ENCODE measurements at regions not wholly inside any gene's neighbourhood (a gene's known extent, or its start where the extent isn't known, plus 50 kb on each side); places are given as distances from the start of the nearest gene placed in this dataset.
"Not testable (repeated sequence)": the region's sequence is repeated elsewhere in the genome, so short reads cannot be mapped to it uniquely, and the experiment has no call there.

DNA sequence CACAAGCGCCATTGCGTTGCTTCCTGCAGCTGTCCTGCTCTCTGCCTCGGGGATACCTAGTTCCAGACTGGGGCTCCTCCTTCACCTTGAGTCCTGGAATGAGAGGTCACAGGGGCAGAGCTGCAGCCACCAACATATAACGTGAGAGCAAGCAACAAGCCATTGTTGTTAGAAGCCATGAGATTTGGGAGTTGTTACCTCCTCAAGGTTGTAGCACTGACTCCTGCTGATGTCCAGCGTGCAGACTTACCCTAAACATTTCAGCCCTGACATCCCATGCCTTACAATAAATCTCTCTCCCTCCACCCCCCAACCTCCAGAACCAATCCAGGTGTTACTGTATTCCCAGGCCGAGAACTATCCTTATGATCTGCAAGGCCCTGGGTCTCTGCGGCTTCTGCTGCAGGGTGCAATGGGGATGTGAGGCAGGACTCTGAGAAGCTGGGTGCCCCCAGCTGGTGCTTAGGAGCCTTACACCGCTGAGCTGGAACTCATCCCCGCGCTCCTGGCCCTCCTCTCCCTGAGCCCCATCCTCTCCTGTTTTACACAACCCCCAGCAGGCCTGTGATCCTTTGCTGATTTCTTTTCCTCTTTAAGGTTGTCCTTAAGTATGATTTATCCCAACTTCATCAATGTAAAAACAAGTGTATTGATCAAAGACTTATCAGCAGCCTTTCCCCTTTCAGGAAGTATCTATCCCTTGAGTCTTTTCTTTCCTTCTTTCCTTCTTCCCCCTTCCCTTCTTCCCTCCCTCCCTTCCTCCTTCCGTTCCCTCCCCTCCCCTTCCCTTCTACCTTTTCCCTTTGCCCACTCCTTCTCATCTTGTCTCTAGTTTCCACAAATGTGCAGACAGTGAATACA is 84.2 kb upstream of the ABHD2 start:
- Histone ChIP-seq H3K9me3 (no peaks in the 10 kb centered on the region), H3K4me3 (ENCODE audit: low read depth in 1 of 2, low read length in 1 of 2) (no peak overlapping the region), H3K27ac (no peak overlapping the region), H3K4me1 (ENCODE audit: control insufficient read depth in 1 of 2, insufficient read depth in 1 of 2, low read depth in 1 of 2, low read length in 1 of 2) (no peaks in the 10 kb centered on the region), H3K36me3 (no peaks in the 10 kb centered on the region), H3K27me3 (no peaks in the 10 kb centered on the region)
- TF ChIP-seq, protein P1, sequence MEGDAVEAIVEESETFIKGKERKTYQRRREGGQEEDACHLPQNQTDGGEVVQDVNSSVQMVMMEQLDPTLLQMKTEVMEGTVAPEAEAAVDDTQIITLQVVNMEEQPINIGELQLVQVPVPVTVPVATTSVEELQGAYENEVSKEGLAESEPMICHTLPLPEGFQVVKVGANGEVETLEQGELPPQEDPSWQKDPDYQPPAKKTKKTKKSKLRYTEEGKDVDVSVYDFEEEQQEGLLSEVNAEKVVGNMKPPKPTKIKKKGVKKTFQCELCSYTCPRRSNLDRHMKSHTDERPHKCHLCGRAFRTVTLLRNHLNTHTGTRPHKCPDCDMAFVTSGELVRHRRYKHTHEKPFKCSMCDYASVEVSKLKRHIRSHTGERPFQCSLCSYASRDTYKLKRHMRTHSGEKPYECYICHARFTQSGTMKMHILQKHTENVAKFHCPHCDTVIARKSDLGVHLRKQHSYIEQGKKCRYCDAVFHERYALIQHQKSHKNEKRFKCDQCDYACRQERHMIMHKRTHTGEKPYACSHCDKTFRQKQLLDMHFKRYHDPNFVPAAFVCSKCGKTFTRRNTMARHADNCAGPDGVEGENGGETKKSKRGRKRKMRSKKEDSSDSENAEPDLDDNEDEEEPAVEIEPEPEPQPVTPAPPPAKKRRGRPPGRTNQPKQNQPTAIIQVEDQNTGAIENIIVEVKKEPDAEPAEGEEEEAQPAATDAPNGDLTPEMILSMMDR (IDR thresholded peaks at IDR 0.05) = no peak

GRCh38 chr15:89004726-89005030 is 83.6 kb upstream of the ABHD2 start:
- no peaks in the 10 kb centered on the region for H3K27me3 ChIP-seq
- no peak overlapping the region for H3K4me3 ChIP-seq (ENCODE audit: low read depth in 1 of 2, low read length in 1 of 2)
- H3K9me3 ChIP-seq = no peaks in the 10 kb centered on the region
- H3K36me3 ChIP-seq = no peaks in the 10 kb centered on the region
- no peaks in the 10 kb centered on the region for H3K4me1 ChIP-seq (ENCODE audit: control insufficient read depth in 1 of 2, insufficient read depth in 1 of 2, low read depth in 1 of 2, low read length in 1 of 2)
- TF ChIP-seq, protein P1 (IDR thresholded peaks at IDR 0.05) = no peak
- H3K27ac ChIP-seq = no peak overlapping the region

GRCh38 chr15:89007527-89007926 is 80.7 kb upstream of the ABHD2 start:
- not testable (repeated sequence) for H3K27ac ChIP-seq; H3K27me3 ChIP-seq; H3K9me3 ChIP-seq; H3K4me3 ChIP-seq (ENCODE audit: low read depth in 1 of 2, low read length in 1 of 2); H3K36me3 ChIP-seq; H3K4me1 ChIP-seq (ENCODE audit: control insufficient read depth in 1 of 2, insufficient read depth in 1 of 2, low read depth in 1 of 2, low read length in 1 of 2)

DNA sequence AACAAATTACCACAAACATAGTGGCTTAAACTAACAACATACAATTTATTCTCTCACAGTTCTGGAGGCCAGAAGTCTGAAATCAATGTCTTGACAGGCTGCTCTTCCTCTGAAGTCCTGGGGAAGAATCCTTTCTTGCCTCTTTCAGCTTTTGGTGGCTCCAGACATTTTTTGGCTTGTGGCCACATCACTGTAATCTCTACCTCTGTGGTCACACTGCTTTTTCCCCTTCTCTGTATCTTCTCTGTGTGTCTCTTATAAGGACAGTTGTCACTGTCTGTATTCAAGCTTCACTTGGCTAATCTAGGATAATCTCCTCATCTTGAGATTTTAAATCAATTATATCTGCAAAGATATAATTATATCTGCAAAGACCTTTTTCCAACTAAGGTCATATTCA is 80.3 kb upstream of the ABHD2 start:
- TF ChIP-seq, protein P1 (IDR thresholded peaks at IDR 0.05) = no peak
- no peaks in the 10 kb centered on the region for H3K27me3 ChIP-seq

DNA sequence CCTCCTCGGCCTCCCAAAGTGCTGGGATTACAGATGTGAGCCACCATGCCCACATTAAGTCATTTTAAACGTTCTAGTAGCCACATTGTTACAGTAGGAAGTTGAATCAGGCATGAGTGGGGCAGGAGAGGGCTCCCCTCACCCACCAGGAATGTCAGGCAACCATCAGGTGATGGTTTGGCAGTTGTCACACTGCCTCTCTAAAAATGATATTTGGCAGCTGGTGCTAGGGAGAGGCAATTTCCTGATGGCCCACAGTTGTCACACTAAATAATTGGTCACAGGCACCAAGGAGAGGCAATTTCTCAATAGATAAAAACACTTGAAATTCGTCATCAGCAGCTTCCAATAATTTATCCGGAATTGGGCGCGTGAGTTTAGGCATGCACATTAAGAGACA is 79.2 kb upstream of the ABHD2 start:
- H3K27ac ChIP-seq = no peak overlapping the region
- no peak overlapping the region for H3K4me3 ChIP-seq (ENCODE audit: low read depth in 1 of 2, low read length in 1 of 2)
- H3K4me1 ChIP-seq (ENCODE audit: control insufficient read depth in 1 of 2, insufficient read depth in 1 of 2, low read depth in 1 of 2, low read length in 1 of 2) = no peaks in the 10 kb centered on the region
- no peaks in the 10 kb centered on the region for H3K36me3 ChIP-seq
- H3K9me3 ChIP-seq = no peaks in the 10 kb centered on the region
- H3K27me3 ChIP-seq = no peaks in the 10 kb centered on the region
- TF ChIP-seq, protein P1 (IDR thresholded peaks at IDR 0.05) = no peak

More for the DNA sequence above, 80.3 kb upstream of the ABHD2 start:
- Histone ChIP-seq H3K27ac (no peak overlapping the region), H3K4me1 (ENCODE audit: control insufficient read depth in 1 of 2, insufficient read depth in 1 of 2, low read depth in 1 of 2, low read length in 1 of 2) (no peaks in the 10 kb centered on the region), H3K4me3 (ENCODE audit: low read depth in 1 of 2, low read length in 1 of 2) (no peak overlapping the region), H3K9me3 (no peaks in the 10 kb centered on the region), H3K36me3 (no peaks in the 10 kb centered on the region)

- H3K27me3 ChIP-seq = peaks cover 31% of the 10 kb centered on the region
- TF ChIP-seq, protein P1 (IDR thresholded peaks at IDR 0.05) = no peak
- peaks cover 0 to 6% of the 10 kb centered on the region in 2 experiments for H3K4me1 ChIP-seq (ENCODE audit: control insufficient read depth in 1 of 2, insufficient read depth in 1 of 2, low read depth in 1 of 2, low read length in 1 of 2)
- H3K9me3 ChIP-seq = no peaks in the 10 kb centered on the region
- no peak overlapping the region for H3K4me3 ChIP-seq (ENCODE audit: low read depth in 1 of 2, low read length in 1 of 2)
- no peak overlapping the region for H3K27ac ChIP-seq
- no peaks in the 10 kb centered on the region for H3K36me3 ChIP-seq
Measured at GRCh38 chr15:89015412-89016097, 72.7 kb upstream of the ABHD2 start.
